OCI-LY1 (cell line): ENCODE measurements at regions not wholly inside any gene's neighbourhood (a gene's known extent, or its start where the extent isn't known, plus 50 kb on each side); places are given as distances from the start of the nearest gene placed in this dataset.

Source experiments
- H2AFZ ChIP-seq: fragments of 200-600 bp; sonication (generic), shearing (Covaris generic); 2 replicates; pipeline ENCODE4 v1.6.0; 2014; ENCODE audit warnings: antibody characterized with exemption, mild to moderate bottlenecking, low read length
- H3F3A ChIP-seq: fragments of 200-600 bp; sonication (generic), shearing (Covaris generic); 2 replicates; pipeline ENCODE4 v1.6.0; 2014; ENCODE audit warnings: mild to moderate bottlenecking, antibody characterized with exemption, low read length, moderate library complexity; ENCODE audit not compliant: insufficient read depth
- H3K27ac ChIP-seq: fragments of 200-600 bp; sonication (generic); 2 replicates; pipeline ENCODE4 v1.5.1; 2014; ENCODE audit warnings: low read length, mixed run types, mild to moderate bottlenecking, low read depth; ENCODE audit not compliant: poor library complexity, severe bottlenecking
- H3K27me3 ChIP-seq: fragments of 200-600 bp; sonication (generic); 2 replicates; pipeline ENCODE4 v1.6.0; 2014; ENCODE audit warnings: antibody characterized with exemption, mild to moderate bottlenecking, low read length, moderate library complexity; ENCODE audit not compliant: insufficient read depth
- H3K36me3 ChIP-seq: fragments of 200-600 bp; sonication (generic); 2 replicates; pipeline ENCODE4 v1.6.1; 2014; ENCODE audit warnings: mild to moderate bottlenecking, antibody characterized with exemption, low read length, moderate library complexity, mixed read lengths; ENCODE audit not compliant: insufficient read depth
- H3K4me1 ChIP-seq: fragments of 200-600 bp; sonication (generic); 2 replicates; pipeline ENCODE4 v1.5.1; 2014; ENCODE audit warnings: mild to moderate bottlenecking, low read length, moderate library complexity; ENCODE audit not compliant: insufficient read depth, severe bottlenecking
- H3K4me2 ChIP-seq: fragments of 200-600 bp; sonication (generic), shearing (Covaris generic); 2 replicates; pipeline ENCODE4 v1.6.1; 2014; ENCODE audit warnings: low read length
- H3K4me3 ChIP-seq: fragments of 200-600 bp; sonication (generic); 2 replicates; pipeline ENCODE4 v1.5.1; 2014; ENCODE audit warnings: low read length, low read depth, mild to moderate bottlenecking, mixed read lengths; ENCODE audit not compliant: poor library complexity, severe bottlenecking
- H3K79me2 ChIP-seq: fragments of 200-600 bp; shearing (Covaris generic); 2 replicates; pipeline ENCODE4 v1.6.1; 2016; ENCODE audit warnings: mixed run types, low read length, mixed read lengths; ENCODE audit not compliant: insufficient read depth
- H3K9ac ChIP-seq: fragments of 200-600 bp; sonication (generic), shearing (Covaris generic); 2 replicates; pipeline ENCODE4 v1.6.1; 2014; ENCODE audit warnings: mild to moderate bottlenecking, low read length, mixed read lengths
- H3K9me2 ChIP-seq: fragments of 200-600 bp; sonication (generic), shearing (Covaris generic); 2 replicates; pipeline ENCODE4 v1.6.1; 2014; ENCODE audit warnings: low read depth, mild to moderate bottlenecking, low read length, mixed read lengths
- H3K9me3 ChIP-seq: fragments of 200-600 bp; shearing (Covaris generic); 2 replicates; pipeline ENCODE4 v1.6.1; 2014; ENCODE audit warnings: low read length, mixed read lengths
- H4K20me1 ChIP-seq: fragments of 200-600 bp; sonication (generic), shearing (Covaris generic); 2 replicates; pipeline ENCODE4 v1.6.0; 2016; ENCODE audit warnings: mild to moderate bottlenecking, low read length; ENCODE audit not compliant: insufficient read depth
- EZH2 ChIP-seq: fragments of 200-600 bp; sonication (generic), shearing (Covaris generic); IDR thresholded peaks from 2 replicates; pipeline ENCODE4 v1.8.0; 2017; ENCODE audit warnings: borderline replicate concordance, mixed run types, mild to moderate bottlenecking, antibody characterized with exemption, low read length, moderate library complexity, mixed read lengths
- TF ChIP-seq, protein P1 (sequence below): fragments of 200-600 bp; sonication (generic), shearing (Covaris generic); IDR thresholded peaks from 2 replicates; pipeline ENCODE4 v1.5.1; 2017; ENCODE audit warnings: mild to moderate bottlenecking, antibody characterized with exemption, low read length, moderate library complexity, mixed read lengths

DNA sequence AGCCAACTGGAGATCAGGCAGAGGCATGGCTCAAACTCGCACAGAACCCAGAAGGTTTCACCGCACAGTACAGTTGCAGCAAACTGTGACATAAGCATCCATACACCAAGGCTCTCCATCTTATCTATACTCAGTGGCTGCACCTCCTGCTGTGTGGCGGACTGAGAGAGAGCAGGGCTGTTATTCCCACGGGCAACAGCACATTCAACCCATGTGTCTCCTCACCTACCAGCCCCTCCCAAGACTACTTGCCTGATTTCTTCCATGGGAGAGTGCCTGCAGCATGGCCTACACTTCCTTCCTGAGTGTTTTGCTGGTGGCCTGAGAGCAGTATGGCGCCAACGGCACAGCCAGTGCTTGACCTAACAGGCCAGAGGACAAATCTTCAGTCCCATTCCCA is 1606.6 kb downstream of the SLITRK1 start:
- H2AFZ ChIP-seq: no peak overlapping the region
- TF ChIP-seq, protein P1, sequence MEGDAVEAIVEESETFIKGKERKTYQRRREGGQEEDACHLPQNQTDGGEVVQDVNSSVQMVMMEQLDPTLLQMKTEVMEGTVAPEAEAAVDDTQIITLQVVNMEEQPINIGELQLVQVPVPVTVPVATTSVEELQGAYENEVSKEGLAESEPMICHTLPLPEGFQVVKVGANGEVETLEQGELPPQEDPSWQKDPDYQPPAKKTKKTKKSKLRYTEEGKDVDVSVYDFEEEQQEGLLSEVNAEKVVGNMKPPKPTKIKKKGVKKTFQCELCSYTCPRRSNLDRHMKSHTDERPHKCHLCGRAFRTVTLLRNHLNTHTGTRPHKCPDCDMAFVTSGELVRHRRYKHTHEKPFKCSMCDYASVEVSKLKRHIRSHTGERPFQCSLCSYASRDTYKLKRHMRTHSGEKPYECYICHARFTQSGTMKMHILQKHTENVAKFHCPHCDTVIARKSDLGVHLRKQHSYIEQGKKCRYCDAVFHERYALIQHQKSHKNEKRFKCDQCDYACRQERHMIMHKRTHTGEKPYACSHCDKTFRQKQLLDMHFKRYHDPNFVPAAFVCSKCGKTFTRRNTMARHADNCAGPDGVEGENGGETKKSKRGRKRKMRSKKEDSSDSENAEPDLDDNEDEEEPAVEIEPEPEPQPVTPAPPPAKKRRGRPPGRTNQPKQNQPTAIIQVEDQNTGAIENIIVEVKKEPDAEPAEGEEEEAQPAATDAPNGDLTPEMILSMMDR: no peak
- TF ChIP-seq EZH2: no peak
- no peaks in the 10 kb centered on the region for H3K79me2 ChIP-seq
- no peak overlapping the region for H3K27ac ChIP-seq
- no peaks in the 10 kb centered on the region for H3K4me1 ChIP-seq
- no peaks in the 10 kb centered on the region; the same call in none of the 2 replicates for H3K9me2 ChIP-seq
- no peak overlapping the region for H3K4me2 ChIP-seq
- no peaks in the 10 kb centered on the region for H3K36me3 ChIP-seq
- H3K9ac ChIP-seq: no peak overlapping the region
- H3K4me3 ChIP-seq: no peak overlapping the region
- no peaks in the 10 kb centered on the region for H3F3A ChIP-seq
- H3K9me3 ChIP-seq: no peaks in the 10 kb centered on the region
- no peaks in the 10 kb centered on the region for H4K20me1 ChIP-seq
- H3K27me3 ChIP-seq: no peaks in the 10 kb centered on the region

DNA sequence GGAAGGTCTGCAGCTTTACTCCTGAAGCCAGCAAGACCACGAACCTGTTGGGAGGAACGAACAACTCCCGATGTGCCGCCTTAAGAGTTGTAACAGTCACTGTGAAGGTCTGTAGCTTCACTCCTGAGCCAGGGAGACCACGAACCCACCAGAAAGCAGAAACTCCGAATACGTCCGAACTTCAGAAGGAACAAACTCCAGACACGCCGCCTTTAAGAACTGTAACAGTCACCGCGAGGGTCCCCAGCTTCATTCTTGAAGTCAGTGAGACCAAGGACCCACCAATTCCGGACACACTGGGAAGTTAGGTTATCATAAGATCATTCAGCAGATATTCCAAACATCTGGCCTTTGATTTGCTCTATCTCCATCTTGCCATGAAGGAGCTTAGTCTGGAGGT is 1623.0 kb downstream of the SLITRK1 start:
- no peak for TF ChIP-seq EZH2
- TF ChIP-seq, protein P1: no peak
- no peaks in the 10 kb centered on the region for H3F3A ChIP-seq

DNA sequence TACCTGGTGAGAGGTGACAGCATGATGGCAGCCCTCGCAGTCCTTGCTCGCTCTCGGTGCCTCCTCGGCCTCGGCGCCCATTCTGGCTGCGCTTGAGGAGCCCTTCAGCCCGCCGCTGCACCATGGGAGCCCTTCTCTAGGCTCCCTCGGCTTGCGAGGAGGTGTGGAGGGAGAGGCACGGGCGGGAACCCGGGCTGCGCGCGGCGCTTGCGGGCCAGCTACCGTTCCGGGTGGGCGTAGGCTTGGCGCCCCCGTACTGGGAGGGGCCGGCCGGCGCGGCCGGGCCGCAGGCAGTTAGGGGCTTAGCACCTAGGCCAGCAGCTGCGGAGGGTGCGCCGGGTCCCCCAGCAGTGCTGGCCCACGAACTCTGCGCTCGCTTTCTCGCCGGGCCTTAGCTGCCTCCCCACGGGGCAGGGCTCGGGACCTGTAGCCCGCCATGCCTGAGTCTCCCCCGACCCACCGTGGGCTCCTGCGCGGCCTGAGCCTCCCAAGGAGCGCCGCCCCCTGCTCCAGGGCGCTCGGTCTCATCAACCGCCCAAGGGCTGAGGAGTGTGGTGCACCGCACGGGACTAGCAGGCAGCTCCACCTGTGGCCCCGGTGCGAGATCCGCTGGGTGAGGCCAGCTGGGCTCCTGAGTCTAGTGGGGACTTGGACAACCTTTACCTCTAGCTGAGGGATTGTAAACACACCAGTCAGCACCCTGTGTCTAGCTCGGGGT is 1624.3 kb downstream of the SLITRK1 start:
- Histone ChIP-seq H3K9me2 (no peaks in the 10 kb centered on the region), H4K20me1 (no peaks in the 10 kb centered on the region), H3K36me3 (no peaks in the 10 kb centered on the region), H3K79me2 (no peaks in the 10 kb centered on the region), H3K9me3 (no peaks in the 10 kb centered on the region), H2AFZ (no peak overlapping the region), H3F3A (no peaks in the 10 kb centered on the region), H3K27ac (no peak overlapping the region), H3K4me1 (no peaks in the 10 kb centered on the region), H3K27me3 (no peaks in the 10 kb centered on the region), H3K4me3 (no peak overlapping the region), H3K9ac (no peak overlapping the region), H3K4me2 (no peak overlapping the region)
- TF ChIP-seq EZH2: no peak
- TF ChIP-seq, protein P1: no peak

More for the DNA sequence above, 1623.0 kb downstream of the SLITRK1 start:
- Histone ChIP-seq H4K20me1 (no peaks in the 10 kb centered on the region), H3K79me2 (no peaks in the 10 kb centered on the region), H3K36me3 (no peaks in the 10 kb centered on the region), H3K9ac (no peak overlapping the region), H2AFZ (no peak overlapping the region), H3K4me3 (no peak overlapping the region), H3K4me2 (no peak overlapping the region), H3K9me2 (no peaks in the 10 kb centered on the region), H3K27me3 (no peaks in the 10 kb centered on the region), H3K27ac (no peak overlapping the region), H3K9me3 (no peaks in the 10 kb centered on the region), H3K4me1 (no peaks in the 10 kb centered on the region)
